ENCODE measurements at regions not wholly inside any gene's neighbourhood (a gene's known extent, or its start where the extent isn't known, plus 50 kb on each side); places are given as distances from the start of the nearest gene placed in this dataset.

- TF ChIP-seq EZH2phosphoT487 (IDR thresholded peaks at IDR 0.05; ENCODE audit: insufficient read depth, low read depth) (no peak), EZH2 (IDR thresholded peaks at IDR 0.05; ENCODE audit: insufficient read depth, poor library complexity, severe bottlenecking) (no peak)
Observed at GRCh38 chr13:76799696-76800095, 86.5 kb downstream of the KCTD12 start.
